Activated T-helper 1 cell treated with anti-CD3 and anti-CD28 coated beads, Interleukin-2, amount 50 U/mL, for 16 hours (primary cell): ENCODE measurements at regions not wholly inside any gene's neighbourhood (a gene's known extent, or its start where the extent isn't known, plus 50 kb on each side); places are given as distances from the start of the nearest gene placed in this dataset.
"Not testable (repeated sequence)": the region's sequence is repeated elsewhere in the genome, so short reads cannot be mapped to it uniquely, and the experiment has no call there.

ENCODE experiments used
- DNase-seq, 2 donors: peaks; one replicate each; pipeline ENCODE4 v3.0.0-alpha.2; 2020; ENCODE audit warnings: low read depth in 1 of 2, low spot score in 1 of 2

DNA sequence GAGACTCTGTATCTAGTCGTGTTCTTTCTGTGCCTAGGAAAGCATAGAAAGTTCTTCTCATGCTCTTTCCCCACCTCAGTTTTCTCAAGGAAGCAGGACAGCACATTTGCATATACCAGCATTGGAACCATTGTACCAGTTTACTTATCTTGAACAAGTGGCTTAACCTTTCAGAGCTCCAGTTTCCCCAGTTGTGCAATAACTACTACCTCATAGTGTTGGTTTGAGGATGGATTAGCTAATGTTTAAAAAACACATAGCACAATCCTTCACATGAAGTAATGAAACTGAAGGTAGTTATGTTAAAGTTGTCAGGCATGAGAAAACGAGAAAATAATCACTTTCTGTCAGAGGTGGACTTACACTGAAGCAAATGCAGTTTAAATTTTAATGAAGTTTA lies 92.2 kb upstream of the H2AZ1 start:
- no peak for DNase-seq

DNA sequence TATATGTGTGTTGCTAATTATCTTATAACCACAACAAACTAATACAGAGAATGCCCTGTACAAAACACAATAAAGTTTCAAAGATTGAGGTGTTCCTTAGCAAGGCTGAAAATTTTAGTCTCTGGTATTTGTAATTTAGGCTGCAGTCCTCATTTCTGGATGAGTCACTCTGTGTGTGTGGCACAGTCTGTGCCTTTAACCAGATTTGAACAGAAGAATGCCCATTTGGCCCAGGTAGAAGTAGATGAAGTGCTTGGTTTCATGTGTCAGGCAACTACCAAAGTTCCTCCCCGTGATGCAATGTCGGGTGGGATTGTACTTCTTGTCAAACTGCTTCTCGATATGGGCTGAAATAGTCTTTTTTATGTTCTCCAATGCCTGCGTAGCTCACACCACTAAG lies 91.6 kb upstream of the H2AZ1 start:
- no peak for DNase-seq

DNA sequence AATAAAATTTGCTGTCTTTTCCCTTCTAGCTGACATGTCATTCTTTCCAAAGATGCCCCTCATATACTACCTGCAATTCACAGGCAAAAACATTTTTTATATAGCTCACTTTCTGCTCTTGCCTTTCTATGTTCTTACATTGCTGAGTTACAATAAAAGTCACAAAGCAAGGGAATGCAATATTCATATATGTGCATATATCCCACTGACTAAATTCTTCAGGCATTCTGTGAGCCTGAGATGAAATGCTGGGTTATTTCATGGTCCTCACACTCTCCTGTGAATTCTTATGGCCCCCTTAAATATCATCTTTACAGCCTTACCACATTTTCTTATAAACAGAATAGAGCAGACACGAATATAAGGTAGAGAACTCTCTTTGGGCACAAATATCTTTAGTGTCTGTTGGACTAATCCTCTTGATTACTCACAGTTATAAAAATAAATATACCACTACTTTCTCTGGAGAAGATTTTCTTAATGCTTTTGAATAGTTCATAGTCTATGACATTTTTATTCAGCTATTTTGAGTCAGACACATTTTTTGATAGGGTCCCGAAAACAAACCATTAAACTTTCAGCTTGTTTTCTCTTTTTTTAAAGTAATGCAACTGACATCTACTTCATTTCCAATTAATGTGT lies 84.1 kb upstream of the H2AZ1 start:
- DNase-seq, result no peak

DNA sequence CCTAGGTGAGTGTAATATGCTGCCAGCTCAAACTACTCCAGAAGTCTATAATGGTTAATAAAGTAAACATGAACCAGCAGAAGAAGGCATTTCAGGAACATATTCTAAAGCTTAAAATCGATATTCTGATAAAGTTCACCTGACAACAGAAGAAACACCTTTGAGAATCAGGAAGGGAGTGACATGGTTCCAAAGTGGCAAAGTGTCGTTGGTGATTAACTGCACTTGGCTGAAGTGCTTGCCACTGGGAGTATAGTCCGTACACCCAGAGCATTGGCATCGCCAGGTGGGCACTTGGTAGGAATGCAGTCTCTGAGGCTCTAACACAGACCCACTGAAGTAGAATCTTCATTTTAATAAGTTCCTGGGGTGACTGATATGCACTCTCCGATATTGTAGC lies 76.0 kb upstream of the H2AZ1 start:
- no peak for DNase-seq

DNA sequence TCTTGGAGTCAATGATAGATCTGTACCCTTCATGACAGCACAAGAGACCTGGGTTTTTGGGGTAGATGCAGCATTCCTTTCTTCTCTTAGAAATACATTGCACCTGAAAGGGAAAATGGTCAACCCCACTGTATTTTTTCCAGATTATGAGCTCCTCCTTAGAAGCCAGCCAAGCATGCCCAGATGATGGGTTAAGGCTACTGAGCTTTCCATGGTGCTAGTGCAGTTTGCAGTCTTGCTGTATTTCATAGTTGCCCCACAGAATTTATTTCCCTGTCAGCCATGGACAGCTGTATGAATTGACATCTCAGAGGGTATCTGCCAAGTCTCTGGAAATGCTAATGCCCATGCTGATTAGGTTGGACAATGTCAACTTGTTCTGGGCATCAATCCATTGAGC lies 73.7 kb upstream of the H2AZ1 start:
- DNase-seq, result no peak

DNA sequence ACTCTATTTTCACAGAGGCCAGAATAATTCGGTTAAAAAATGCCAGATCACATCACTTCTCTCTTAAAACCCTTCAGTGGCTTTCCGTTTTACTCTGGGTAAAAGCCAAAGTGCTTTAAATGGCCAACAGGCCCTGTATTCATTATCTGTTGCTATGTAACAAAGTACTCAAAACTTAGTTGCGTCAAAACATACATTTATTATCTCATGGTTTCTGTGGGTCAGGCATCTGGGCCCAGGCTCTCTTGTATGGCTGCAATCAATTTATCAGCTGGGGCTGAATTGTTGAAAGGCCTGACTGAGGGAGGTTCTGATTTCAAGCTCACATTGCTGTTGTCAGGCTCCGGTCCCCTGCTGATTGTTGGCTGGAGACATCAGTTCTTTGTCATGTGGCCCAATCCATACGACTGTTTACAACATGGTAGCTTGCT lies 72.7 kb upstream of the H2AZ1 start:
- no peak for DNase-seq

DNA sequence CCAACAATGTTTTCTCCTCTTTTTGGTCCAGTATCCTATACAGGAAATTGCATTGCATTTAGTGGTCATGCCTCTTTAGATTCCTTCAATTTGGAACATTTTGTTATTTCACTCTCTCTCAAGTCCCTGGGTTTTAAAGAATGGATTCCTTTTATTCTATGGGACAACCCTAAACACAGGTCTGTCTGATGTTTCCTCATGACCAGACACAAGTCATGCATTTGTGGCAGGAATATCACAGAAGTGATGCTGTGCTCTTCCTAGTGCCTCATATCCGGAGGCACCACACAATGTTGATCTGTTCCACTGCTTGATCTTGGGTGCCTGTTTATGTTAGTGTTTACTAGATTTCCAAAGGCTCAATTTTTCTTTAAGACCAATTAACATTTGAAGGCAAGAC lies 69.7 kb upstream of the H2AZ1 start:
- no peak for DNase-seq

DNA sequence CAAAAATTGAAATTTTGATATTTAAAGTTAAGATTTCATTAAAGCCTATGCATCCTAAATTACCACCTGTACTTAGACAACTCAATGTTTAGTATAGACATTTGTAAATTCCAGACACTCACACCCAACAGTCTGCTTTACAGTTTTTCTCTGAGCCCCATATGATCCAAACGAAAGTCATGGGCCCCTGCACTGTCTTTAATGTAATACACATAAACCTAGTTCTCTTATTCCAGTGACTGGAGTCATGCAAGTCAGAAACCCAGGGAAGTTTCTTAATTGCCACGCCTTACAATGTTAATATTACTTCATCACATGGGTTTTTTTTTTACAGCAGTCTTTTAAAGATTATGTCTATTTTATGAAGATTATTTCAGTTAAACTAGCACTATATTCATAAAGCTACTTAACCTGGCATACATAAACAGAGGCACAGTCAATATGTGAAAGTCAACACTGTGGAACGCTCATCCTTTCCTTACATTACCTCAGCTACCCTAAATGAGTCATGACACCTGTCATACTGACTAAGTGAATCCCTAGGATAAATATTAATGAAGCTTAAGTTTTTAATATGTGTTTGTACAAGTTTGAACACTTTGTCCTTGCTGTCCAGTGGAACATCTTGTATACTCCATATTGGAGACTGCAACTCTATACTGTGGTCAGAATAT lies 67.7 kb upstream of the H2AZ1 start:
- DNase-seq, result no peak

DNA sequence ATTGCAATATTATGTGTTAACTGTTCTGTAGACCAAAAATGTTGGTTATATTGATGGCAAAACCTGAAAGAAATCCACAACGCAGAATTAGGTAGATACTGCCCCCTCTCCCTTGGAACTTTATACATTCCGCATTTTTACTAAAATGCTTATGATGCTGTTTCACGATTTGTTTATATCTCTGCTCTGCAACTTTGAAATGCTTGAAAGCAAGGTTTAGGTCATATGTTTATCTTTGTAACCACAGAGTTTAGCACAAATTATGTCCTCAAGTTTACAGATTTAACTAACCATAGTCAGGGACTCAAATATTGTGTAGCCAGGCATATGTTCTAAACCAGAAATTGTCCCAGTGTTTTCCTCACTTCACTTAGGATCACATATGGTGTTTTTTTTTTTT lies 66.1 kb upstream of the H2AZ1 start:
- DNase-seq, result no peak

DNA sequence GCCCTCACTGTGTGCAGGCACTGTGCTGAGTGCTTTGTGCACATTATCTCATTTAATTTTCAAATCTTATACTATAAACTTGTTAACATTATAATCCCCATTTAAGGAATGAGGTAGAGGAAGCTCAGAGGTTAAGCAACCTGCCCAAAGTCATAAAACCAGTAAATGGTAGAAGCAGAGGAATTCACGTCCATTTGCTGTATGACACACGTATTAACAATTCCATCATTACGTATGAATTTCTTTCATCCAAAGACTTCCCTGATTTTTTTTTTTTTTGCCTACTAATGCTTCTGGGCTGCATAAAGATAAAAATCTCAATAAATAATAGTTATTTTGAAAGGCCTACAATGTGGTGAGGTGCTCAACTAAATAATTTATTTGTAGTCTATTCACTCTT lies 64.5 kb upstream of the H2AZ1 start:
- no peak for DNase-seq

DNA sequence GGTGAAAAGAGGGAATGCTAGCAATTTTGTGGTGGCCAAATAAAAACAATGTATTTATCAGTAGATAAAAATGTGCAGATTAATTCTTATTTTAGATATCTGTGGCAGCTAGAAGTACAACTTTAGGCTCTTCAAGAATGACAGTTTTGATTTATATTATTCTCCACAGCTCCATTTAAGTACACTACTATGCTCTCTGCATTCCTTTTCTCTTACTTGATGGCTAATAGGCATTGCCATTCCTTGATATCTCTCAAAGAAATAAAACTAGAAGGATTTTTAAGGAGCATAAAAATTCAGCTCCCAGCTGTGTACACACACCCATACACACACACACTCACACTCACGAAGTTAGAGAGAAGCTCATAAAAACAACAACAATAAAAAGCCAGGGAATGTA lies 59.4 kb upstream of the H2AZ1 start:
- no peak for DNase-seq

DNA sequence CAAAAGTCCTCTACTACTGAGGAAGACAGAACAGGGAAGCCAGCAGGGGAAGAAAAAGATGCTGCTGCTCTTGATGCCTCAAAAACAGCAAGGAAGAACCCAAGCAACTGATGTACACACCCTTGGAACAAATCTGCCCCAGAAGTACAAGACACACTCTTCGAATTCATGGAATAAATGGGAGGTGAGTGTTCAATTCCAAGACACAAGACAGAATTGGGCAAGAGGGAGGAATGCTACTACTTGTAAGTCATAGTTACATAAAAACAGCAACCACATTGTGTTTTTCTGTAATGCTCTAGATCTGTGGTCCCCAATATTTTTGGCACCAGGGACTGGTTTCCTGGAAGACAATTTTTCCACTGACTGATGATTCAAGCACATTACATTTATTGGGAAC lies 58.0 kb upstream of the H2AZ1 start:
- no peak for DNase-seq

DNA sequence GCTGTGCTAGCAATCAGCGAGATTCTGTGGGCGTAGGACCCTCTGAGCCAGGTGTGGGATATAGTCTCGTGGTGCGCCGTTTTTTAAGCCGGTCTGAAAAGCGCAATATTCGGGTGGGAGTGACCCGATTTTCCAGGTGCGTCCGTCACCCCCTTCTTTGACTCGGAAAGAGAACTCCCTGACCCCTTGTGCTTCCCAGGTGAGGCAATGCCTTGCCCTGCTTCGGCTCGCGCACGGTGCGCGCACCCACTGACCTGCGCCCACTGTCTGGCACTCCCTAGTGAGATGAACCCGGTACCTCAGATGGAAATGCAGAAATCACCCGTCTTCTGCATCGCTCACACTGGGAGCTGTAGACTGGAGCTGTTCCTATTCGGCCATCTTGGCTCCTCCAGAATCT lies 56.1 kb upstream of the H2AZ1 start:
- DNase-seq, result not testable (repeated sequence)
